GM12874 (cell line): ENCODE measurements at regions not wholly inside any gene's neighbourhood (a gene's known extent, or its start where the extent isn't known, plus 50 kb on each side); places are given as distances from the start of the nearest gene placed in this dataset.

Source experiments
- CTCF ChIP-seq: IDR thresholded peaks from 2 replicates; pipeline ENCODE4 v1.5.1; 2011; ENCODE audit warnings: low read depth, mild to moderate bottlenecking, control low read depth, low read length, moderate library complexity; ENCODE audit not compliant: insufficient read depth

DNA sequence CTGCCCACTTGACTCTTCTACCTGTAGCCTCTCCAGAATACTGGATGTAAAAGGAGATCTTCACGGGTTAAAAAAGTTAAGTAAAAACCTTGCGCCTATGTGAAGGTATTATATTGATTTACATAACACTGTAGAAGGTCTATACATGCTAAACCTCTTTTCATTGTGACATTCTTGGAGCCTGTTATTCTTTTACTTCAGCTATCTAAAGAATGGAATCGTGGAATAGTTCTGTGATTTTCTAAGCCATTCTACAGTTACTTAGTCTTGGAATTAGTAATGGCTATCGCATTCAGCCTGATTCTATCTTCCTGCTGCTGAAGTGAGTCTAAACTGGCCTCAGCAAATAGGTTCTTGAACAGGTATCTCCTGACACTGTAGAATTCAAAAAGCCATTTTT lies 430.0 kb upstream of the DPH6 start:
- no peak for TF ChIP-seq CTCF

DNA sequence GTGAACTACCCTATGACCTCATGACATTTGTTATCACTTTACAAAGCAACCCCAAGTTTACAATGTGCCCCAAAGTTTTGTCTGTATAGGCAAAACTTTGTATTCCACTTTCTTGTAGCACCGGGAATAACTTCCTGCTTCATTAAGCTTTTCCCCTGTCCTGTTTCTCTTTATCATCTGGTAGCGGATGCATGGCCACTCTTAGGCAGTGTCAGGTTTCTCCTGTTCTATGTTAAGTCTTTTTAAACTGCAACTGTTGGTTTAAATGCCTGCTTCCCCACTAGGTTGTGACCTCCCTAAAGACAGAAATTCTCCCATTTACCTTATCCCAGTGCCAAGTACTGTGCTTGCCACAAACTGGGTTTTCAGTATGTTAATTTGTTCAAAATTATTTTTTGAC lies 433.6 kb upstream of the DPH6 start:
- no peak for TF ChIP-seq CTCF

DNA sequence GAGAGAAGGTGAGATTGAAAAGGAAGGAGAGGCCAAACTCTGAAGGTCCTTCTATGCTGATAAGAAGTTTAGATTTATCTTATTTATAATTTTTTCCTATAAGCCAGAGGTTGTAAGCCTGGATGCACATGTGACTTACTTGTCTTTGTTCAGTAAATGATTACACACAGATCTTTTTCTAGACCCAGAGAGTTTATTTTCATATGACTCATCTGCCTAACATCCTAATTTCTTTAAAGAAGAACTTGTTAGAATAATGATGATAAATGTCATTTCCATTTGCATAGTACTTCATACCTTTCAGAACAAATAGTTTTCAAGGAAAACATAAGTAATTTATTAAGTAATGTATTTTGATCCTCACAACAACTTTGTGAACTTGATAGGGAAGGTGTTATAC lies 434.8 kb upstream of the DPH6 start:
- no peak for TF ChIP-seq CTCF

GRCh38 chr15:35986191-35986721 lies 440.3 kb upstream of the DPH6 start:
- no peak for TF ChIP-seq CTCF

- no peak for TF ChIP-seq CTCF
These were observed 441.1 kb upstream of the DPH6 start for GRCh38 chr15:35987056-35987455.

GRCh38 chr15:35991386-35991785 lies 445.4 kb upstream of the DPH6 start:
- no peak for TF ChIP-seq CTCF

- TF ChIP-seq CTCF = no peak
These were observed 446.8 kb upstream of the DPH6 start for GRCh38 chr15:35992791-35993190.

- TF ChIP-seq CTCF = no peak
These were observed 447.2 kb upstream of the DPH6 start for GRCh38 chr15:35993196-35993595.
